Heart right ventricle (tissue), 16 donors: ENCODE measurements at regions not wholly inside any gene's neighbourhood (a gene's known extent, or its start where the extent isn't known, plus 50 kb on each side); places are given as distances from the start of the nearest gene placed in this dataset.

ENCODE experiments used
- ATAC-seq, 8 donors: fragments of 200-7000 bp; cut with Tn5 transposase; one replicate each; pipeline ENCODE4 v1.9.1; 2020; ENCODE audit warnings: mild to moderate bottlenecking in 8 of 8, moderate library complexity in 8 of 8, moderate number of reproducible peaks in 1 of 8
- DNase-seq, 2 donors: peaks; one replicate each; pipeline ENCODE4 v3.0.0-alpha.2; 2020
- H3K27ac ChIP-seq, 10 donors: fragments of 200-600 bp; sonication (generic) in 2 of 10; one replicate each; pipeline versions ENCODE4 v1.5.0 to v1.8.0; 2020 to 2022; ENCODE audit warnings: mild to moderate bottlenecking in 3 of 10
- H3K27me3 ChIP-seq, 7 donors: fragments of 200-600 bp; one replicate each; pipeline ENCODE4 v1.8.0; 2021 to 2022; ENCODE audit warnings: mild to moderate bottlenecking in 2 of 7
- H3K36me3 ChIP-seq, 9 donors: fragments of 200-600 bp; sonication (generic) in 1 of 9; one replicate each; pipeline versions ENCODE4 v1.5.0 to v1.8.0; 2020 to 2022; ENCODE audit warnings: mild to moderate bottlenecking in 2 of 9
- H3K4me1 ChIP-seq, 9 donors: fragments of 200-600 bp; sonication (generic) in 1 of 9; one replicate each; pipeline versions ENCODE4 v1.5.0 to v1.8.0; 2020 to 2022; ENCODE audit warnings: mild to moderate bottlenecking in 4 of 9
- H3K4me3 ChIP-seq, 10 donors: fragments of 200-600 bp; sonication (generic) in 2 of 10; one replicate each; pipeline versions ENCODE4 v1.5.0 to v1.8.0; 2020 to 2022; ENCODE audit warnings: mild to moderate bottlenecking in 7 of 10, moderate library complexity in 2 of 10
- H3K9me3 ChIP-seq, 11 donors: fragments of 200-600 bp in 10 of 11; sonication (generic) in 2 of 11; one replicate each; pipeline versions ENCODE4 v1.5.0 to v1.8.0; 2013 to 2022; ENCODE audit warnings: mild to moderate bottlenecking in 2 of 11, control low read depth in 1 of 11, moderate library complexity in 1 of 11
- WGBS, 2 donors: extraction: QIAGEN DNeasy Blood & Tissue Kit; methylation state at CpG; one replicate each; pipeline ENCODE4 v1.1.7; 2013; ENCODE audit warnings: inconsistent platforms in 1 of 2; 5-methylcytosine and 5-hydroxymethylcytosine counted together
- intact Hi-C, 10 donors: fragments of 100-400 bp; cut with DNase I; formaldehyde crosslinking; loops; one replicate each; pipeline versions ENCODE4 v1.11.1 to v1.14.2; 2022
- TF ChIP-seq, protein P1 (sequence below), 9 donors: fragments of 200-600 bp; sonication (generic) in 2 of 9; IDR thresholded peaks; one replicate each; pipeline versions ENCODE4 v1.5.0 to v1.8.0; 2021 to 2022; ENCODE audit warnings: antibody characterized with exemption in 9 of 9, mild to moderate bottlenecking in 5 of 9, moderate library complexity in 1 of 9
- donor health status: Arrhythmogenic right ventricular cardiomyopathy.
- donor health status: ischemic (EF 13 %, LVEDD 7.1; RV severe dilation, severe dysfunction).
- donor health status: healthy with polysubstance abuse.
- donor health status: DM: no; HTN: yes; CAD: no.
- donor health status: DM: no; HTN: no; CAD: no.
- donor health status: ischemic (EF 25% LVEDD 6.9; RV normal size, moderate dysfunction).
- donor health status: ischemic (EF 25% LVEDD 5.7; RV mildly dilated, moderate dysfunction).
- donor health status: healthy.
- donor health status: DM: yes; HTN: yes; CAD: no.
- donor health status: Ischemic cardiomyopathy.
- donor health status: ischemic (EF 35%, LVEDD 5.7; RV mildly dilated, moderate dysfunction).
- donor health status: nonischemic (EF 11% LVEDD 7.7; RV severe dilation, severe dysfunction).
- donor health status: DM: yes; HTN: yes; CAD: no.
- donor health status: PGD.
- donor health status: ischemic (EF 29% LVEDD 5.4; RV normal size, mild dysfunction).
- donor health status: nonischemic (EF 23%, LVEDD 6.1; RV moderate dilation, normal function).

DNA sequence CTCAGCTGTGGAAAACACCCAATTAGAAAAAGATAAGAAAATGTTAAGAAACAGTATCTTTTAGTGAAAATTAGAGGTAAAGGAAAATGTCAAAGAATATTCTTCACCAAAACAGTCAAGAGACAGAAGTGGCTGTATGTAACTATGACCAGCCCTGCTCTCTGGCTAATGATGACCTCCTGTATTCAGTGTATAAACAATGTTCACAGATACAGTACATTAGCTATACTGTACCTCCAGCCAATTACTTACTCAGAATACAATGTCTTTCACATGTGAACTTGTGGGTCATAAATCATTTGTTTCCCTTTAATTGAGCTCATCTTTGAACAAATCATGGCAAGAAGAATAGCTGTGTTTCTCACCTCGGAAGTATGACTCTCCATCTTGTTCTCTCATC, 432.0 kb downstream of the LMO4 start:
- intact Hi-C loops = no loop called here
- TF ChIP-seq, protein P1, sequence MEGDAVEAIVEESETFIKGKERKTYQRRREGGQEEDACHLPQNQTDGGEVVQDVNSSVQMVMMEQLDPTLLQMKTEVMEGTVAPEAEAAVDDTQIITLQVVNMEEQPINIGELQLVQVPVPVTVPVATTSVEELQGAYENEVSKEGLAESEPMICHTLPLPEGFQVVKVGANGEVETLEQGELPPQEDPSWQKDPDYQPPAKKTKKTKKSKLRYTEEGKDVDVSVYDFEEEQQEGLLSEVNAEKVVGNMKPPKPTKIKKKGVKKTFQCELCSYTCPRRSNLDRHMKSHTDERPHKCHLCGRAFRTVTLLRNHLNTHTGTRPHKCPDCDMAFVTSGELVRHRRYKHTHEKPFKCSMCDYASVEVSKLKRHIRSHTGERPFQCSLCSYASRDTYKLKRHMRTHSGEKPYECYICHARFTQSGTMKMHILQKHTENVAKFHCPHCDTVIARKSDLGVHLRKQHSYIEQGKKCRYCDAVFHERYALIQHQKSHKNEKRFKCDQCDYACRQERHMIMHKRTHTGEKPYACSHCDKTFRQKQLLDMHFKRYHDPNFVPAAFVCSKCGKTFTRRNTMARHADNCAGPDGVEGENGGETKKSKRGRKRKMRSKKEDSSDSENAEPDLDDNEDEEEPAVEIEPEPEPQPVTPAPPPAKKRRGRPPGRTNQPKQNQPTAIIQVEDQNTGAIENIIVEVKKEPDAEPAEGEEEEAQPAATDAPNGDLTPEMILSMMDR (IDR thresholded peaks at IDR 0.05) = no peak
- Histone ChIP-seq H3K27ac (no peak overlapping the region), H3K9me3 (no peaks in the 10 kb centered on the region), H3K4me1 (no peaks in the 10 kb centered on the region), H3K36me3 (no peaks in the 10 kb centered on the region), H3K4me3 (no peak overlapping the region), H3K27me3 (peaks cover 0 to 2% (median 0%) of the 10 kb centered on the region in 7 donors)
- DNase-seq (no peak), ATAC-seq (no peak)
- 85 to 91% methylated on average over 1 of the region's 1 CpG for WGBS, 2 donors

- H3K9me3 ChIP-seq = peaks cover 0 to 6% (median 0%) of the 10 kb centered on the region in 11 donors
- no peaks in the 10 kb centered on the region for H3K4me1 ChIP-seq
- DNase-seq (no peak), ATAC-seq (no peak)
- intact Hi-C loops = no loop called here
- no peak overlapping the region for H3K4me3 ChIP-seq
- H3K27ac ChIP-seq = peak overlapping the region in 1 of 10 donors; percentile 42
- H3K27me3 ChIP-seq = no peaks in the 10 kb centered on the region
- TF ChIP-seq, protein P1 (IDR thresholded peaks at IDR 0.05) = no peak
- 45 to 66% methylated on average over 1 of the region's 1 CpG for WGBS, 2 donors
- no peaks in the 10 kb centered on the region for H3K36me3 ChIP-seq
Observed at GRCh38 chr1:87763483-87763882, 434.8 kb downstream of the LMO4 start.

DNA sequence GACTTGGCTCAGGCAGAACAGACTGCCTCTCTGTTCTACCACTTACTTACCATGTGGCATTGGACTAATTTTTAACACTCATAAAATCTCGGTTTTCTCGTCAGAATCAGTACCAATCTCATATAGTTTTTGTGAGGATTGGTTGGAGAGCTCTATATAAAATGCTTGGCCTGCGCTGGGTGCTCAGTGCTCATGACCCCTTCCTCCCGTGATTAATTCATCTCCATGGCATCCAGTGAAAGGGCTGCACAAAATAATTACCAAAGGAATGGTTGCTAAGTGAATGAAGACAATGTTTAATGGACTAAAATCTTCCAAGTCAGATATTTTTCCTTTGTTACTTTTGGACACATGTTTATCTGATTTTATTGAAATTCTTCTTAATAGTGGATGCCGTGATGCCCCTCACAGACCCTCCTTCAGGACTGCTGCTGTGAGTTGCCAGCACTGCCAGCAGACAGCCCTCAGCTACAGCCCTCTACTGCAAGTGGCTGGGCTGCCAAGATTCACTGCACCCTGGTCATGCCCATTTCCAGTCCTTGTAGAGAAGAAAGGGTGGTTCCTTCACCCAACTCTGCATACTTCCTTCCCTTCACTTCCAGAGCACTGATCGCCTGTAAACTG, 436.5 kb downstream of the LMO4 start:
- DNase-seq (no peak), ATAC-seq (no peak)
- 86 to 88% methylated on average over 6 of the region's 6 CpGs for WGBS, 2 donors
- Histone ChIP-seq H3K27ac (no peak overlapping the region), H3K4me1 (no peaks in the 10 kb centered on the region), H3K27me3 (no peaks in the 10 kb centered on the region), H3K36me3 (no peaks in the 10 kb centered on the region), H3K4me3 (no peak overlapping the region), H3K9me3 (peaks cover 0 to 16% (median 0%) of the 10 kb centered on the region in 11 donors)
- intact Hi-C loops = no loop called here
- TF ChIP-seq, protein P1 (IDR thresholded peaks at IDR 0.05) = no peak

- ATAC-seq (no peak), DNase-seq (no peak)
- Histone ChIP-seq H3K27me3 (no peaks in the 10 kb centered on the region), H3K4me3 (no peak overlapping the region), H3K27ac (no peak overlapping the region), H3K4me1 (no peaks in the 10 kb centered on the region), H3K9me3 (peaks cover 0 to 16% (median 0%) of the 10 kb centered on the region in 11 donors), H3K36me3 (no peaks in the 10 kb centered on the region)
- intact Hi-C loops = no loop called here
- TF ChIP-seq, protein P1 (IDR thresholded peaks at IDR 0.05) = no peak
- WGBS, 2 donors = 63 to 79% methylated on average over 1 of the region's 1 CpG
Observed at GRCh38 chr1:87765681-87766070, 437.0 kb downstream of the LMO4 start.
